ENCODE measurements at regions not wholly inside any gene's neighbourhood (a gene's known extent, or its start where the extent isn't known, plus 50 kb on each side); places are given as distances from the start of the nearest gene placed in this dataset.
"Not testable (repeated sequence)": the region's sequence is repeated elsewhere in the genome, so short reads cannot be mapped to it uniquely, and the experiment has no call there.

GRCh38 chr1:198935306-198935921, 296.6 kb downstream of the PTPRC start:
- DNase-seq = peak; percentile 98

DNA sequence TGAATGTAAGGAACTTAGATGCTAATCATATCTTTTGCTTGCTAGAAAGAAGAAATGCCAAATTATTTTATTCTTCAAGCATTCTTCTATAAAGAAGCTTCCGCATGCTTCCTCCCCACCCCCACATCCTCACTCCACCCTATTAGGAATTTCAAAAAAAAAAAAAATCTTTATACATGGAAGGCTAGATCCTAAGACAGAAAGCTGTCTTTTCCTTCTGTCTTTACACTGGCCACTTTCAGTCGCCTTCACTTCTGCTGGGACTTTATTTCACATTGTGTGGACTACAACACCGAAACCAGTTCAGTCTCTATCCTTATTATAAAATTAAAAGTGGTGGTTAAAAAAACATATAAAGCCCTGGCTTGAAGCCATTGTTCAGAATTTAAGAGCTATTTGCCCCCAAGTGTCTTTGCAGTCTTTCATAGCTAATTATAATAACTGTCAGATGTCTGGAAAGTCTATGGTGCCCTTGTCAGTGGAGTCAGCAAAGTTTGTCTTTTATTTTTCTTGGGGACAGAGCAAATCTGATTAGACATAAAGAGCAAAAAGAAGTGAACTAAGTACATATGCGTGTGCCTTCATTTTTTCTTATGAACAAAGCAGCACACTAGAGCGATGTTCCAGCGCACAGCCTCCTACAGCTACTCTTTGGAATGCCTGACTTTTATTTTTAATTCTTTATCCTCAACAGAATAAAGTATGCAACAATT, 297.7 kb downstream of the PTPRC start:
- peak; percentile 53 for DNase-seq

GRCh38 chr1:198937231-198938031, 298.6 kb downstream of the PTPRC start:
- DNase-seq = peak; percentile 93

DNA sequence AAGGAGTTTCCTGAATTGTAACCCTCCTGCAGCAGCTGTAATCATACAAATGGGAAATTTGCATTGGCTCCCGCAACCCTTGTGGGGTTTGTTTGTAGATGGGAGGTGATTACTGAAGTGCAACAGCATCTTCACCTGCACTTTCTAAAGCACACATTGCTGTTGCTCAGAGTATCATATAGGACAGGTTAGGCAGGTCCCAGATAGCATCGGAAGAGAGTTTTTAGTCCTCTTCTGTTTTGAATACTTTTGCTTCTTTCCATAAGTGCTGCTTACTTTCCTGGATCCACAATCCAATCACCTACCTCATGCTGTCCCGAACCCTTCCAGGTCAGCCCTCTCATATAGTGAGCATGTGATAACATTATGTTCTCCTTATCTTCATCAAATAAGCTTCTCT, 300.4 kb downstream of the PTPRC start:
- DNase-seq = no peak

- no peak for DNase-seq
Measured at GRCh38 chr1:198939956-198940355, 301.1 kb downstream of the PTPRC start.

GRCh38 chr1:198942466-198942865, 303.6 kb downstream of the PTPRC start:
- no peak for DNase-seq

GRCh38 chr1:198943484-198944187, 304.8 kb downstream of the PTPRC start:
- DNase-seq = no peak

DNA sequence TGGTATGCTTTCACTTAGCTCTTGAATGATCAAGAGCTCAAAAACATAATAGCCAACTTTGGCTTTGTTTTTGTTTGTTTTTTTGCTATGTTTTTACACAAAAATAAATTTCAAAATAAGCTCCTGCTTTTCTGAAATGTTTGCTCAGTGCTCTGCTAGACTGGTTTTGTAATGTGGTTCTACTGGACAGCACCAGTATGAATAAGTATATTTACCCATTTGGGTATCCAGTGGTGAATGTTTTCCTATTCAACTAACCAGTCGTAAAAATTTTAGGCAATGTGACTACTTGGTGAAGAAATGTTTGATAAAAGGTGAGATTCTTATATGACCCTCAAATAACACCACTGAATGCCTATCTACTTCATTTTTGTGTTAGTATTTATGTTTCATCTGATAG, 308.6 kb downstream of the PTPRC start:
- DNase-seq = no peak

- DNase-seq = no peak
Measured at GRCh38 chr1:198948895-198949659, 310.2 kb downstream of the PTPRC start.

- no peak for DNase-seq
Measured at GRCh38 chr1:198950036-198950435, 311.2 kb downstream of the PTPRC start.

- no peak for DNase-seq
Measured at GRCh38 chr1:198955085-198955484, 316.2 kb downstream of the PTPRC start.

DNA sequence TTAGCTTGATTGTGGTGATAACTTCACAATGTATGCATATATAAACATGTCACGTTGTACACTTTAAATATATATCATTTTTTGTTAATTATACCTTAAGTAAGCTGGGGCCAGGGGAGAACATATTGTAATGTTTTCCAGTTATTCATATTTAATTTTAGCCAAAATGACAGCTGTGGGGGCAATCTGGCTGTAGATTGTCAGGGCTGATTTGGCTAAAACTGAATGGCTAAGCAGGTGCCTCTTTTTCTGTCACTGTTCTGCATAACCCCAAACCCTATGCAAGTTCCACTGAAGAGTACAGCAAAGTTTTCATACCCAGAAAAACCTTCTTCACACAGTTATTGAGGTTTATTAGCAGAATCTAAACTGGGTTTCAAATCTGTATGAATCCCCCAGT, 318.2 kb downstream of the PTPRC start:
- DNase-seq = no peak

DNA sequence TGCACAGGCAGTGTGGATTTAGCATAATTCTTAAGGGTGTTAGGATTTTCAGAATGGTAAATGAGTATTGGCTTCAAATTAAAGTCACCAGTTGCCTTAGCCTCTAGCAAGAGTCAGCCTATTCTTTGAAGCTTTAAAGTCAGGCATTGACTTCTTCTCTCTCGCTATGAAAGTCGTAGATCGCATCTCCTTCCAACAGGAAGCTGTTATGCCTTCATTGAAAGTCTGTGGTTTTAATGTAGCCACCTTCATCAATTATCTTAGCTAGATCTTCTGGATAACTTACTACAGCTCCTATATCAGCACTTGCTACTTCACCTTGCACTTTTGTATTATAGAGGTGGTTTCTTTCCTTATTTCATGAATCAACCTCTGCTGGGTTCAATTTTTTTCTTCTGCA, 320.2 kb downstream of the PTPRC start:
- DNase-seq = no peak

DNA sequence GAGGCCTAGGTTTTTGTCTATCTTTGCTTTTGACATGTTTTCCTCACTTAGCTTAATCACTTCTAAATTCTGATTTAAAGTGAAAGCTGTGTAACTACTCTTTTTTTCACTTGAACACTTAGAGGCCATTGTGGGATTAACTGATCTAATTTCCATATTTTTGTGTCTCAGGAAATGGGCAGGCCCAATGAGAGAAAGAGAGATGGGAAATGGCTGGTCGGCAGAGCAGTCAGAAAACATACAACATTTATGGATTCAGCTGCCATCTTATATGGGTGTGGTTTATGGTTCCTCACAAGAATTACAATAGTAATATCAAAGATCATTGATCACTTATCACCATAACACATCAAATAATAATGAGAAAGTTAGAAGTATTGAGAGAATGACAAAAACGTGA, 320.8 kb downstream of the PTPRC start:
- DNase-seq = no peak

DNA sequence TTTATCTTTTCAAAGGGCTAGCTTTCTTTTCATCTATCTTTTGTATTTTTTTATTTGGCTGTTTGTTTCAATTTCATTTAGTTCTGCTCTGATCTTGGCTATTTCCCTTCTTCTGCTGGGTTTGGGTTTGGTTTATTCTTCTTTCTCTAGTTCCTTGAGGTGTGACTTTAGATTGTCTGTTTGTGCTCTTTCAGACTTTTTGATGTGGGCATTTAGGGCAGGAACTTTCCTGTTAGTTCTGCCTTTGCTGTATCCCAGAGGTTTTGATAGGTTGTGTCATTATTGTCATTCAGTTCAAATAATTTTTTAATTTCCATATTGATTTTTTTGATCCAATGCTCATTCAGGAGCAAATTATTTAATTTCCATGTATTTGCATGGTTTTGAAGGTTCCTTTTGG, 325.0 kb downstream of the PTPRC start:
- DNase-seq = not testable (repeated sequence)

DNA sequence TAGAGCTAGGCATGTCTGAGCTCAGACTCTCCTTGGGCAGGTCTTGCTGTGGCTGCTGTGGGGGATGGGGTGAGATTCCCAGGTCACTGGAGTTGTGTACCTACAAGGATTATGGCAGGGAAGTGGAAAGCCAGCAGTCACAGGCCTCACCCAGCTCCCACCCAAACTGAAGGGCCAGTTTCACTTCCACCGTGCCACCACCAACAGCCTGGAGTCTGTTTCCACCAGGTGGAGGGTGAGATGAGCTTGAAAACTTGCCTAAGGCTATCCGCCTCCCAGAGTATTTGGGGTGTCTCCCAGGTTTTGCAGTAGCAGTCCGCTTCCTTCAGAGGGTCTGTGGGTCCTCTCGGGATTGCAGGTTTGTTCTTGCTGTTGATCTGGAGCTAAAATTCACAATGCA, 327.7 kb downstream of the PTPRC start:
- no peak for DNase-seq

GRCh38 chr1:198967566-198967965, 328.7 kb downstream of the PTPRC start:
- DNase-seq = no peak

GRCh38 chr1:198968866-198969265, 330.0 kb downstream of the PTPRC start:
- no peak for DNase-seq

GRCh38 chr1:198969981-198970380, 331.1 kb downstream of the PTPRC start:
- no peak for DNase-seq

DNA sequence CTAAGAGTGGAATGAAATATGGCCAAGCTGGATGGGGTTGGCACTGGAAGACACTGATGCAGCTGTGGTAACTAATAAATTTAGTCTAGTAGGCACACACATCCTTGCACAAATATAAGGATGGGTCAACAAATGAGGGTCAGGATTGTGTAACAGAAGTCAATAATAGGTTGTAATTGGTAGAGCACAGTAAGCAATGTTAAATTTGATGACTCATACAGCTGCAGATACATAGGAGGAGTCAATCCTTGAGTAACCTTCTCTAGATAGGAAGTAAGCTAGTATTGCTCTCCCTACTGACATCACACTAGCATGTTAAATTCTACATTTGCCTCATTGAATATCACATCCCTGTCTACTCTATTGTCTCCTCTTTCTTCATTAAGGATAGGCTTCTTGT, 332.1 kb downstream of the PTPRC start:
- peak; percentile 9 for DNase-seq

- DNase-seq = no peak
Measured at GRCh38 chr1:198977909-198978308, 339.1 kb downstream of the PTPRC start.

DNA sequence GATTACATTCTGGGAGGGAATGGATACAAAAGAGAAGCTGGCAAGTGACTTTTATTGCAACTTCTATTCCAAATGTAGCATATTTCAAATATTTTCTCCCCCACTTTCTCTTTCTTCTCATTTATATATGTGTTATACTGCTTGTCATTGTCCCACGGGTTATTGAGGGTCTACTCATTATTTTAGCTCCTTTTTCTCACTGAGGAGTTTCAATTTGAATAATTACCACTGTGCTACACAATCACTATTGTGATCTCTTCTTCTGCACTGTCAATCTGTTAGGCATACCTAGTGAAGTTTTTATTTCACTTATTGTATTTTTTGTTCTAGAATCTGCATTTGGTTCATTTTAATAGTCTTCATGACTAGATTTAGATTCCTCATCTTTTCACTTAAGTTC, 339.7 kb downstream of the PTPRC start:
- DNase-seq = no peak

- DNase-seq = no peak
Measured at GRCh38 chr1:198986036-198986435, 347.2 kb downstream of the PTPRC start.

Data from fibroblast of skin of right biceps (primary cell).